ENCODE measurements at regions not wholly inside any gene's neighbourhood (a gene's known extent, or its start where the extent isn't known, plus 50 kb on each side); places are given as distances from the start of the nearest gene placed in this dataset.
"Not testable (repeated sequence)": the region's sequence is repeated elsewhere in the genome, so short reads cannot be mapped to it uniquely, and the experiment has no call there.

DNA sequence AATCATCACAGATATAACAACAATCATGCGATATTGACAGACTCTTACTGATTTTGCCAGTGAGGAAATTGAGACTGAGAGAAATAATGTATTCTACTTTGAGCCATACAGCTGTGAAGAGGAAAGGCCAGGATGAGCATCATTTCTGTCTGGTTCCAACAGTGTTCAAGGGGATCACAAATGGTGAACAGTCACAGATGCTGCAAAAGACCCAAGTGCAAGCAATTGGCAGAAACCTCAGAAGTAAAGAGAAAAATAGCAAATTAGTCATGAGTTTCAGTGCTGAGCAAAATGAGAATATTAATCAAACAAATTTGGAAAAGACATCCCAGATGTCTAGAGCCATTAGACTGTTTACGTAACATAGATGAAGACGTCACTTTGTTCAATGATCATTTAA lies 114.1 kb downstream of the RAB38 start:
- FAIRE-seq, result no peak

DNA sequence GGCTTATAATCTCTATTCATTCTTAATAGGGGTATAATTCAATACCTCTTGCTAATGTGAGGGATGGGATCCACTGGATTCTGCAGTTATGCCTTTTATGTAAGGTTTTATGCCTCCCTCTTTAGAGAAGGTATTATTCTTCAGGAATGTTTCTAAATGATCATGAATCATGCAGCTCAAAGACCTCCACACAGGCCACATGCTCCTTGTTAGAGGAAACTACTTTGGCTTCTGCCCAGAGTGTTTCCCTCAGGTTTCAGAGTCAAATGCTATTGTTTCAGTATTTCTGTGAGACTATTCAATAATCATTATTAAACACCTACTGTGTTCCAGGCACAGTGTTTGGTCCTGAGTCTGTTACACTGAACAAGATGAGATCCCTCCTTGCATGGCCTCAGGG lies 115.9 kb downstream of the RAB38 start:
- no peak for FAIRE-seq

- no peak for FAIRE-seq
Measured at GRCh38 chr11:88051396-88051795, 123.8 kb downstream of the RAB38 start.

DNA sequence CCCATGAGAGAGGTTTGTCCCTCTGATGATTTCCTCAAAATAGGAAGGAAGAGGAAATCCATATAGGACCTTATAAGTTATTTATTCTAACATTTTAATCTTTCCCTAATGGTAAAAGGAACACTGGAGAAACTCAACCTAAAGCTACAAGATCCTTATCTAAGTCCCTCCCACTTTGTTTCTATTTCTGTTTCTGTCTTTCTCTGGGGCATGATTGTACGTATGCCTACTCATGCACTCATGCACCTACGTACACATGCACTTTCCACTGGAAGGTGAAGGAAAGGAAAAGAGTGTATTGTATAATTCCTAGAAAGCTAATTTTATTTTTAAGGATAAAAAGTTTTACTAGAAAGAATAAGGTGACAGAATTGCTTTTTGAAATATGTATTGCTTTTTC lies 125.0 kb downstream of the RAB38 start:
- FAIRE-seq, result no peak

DNA sequence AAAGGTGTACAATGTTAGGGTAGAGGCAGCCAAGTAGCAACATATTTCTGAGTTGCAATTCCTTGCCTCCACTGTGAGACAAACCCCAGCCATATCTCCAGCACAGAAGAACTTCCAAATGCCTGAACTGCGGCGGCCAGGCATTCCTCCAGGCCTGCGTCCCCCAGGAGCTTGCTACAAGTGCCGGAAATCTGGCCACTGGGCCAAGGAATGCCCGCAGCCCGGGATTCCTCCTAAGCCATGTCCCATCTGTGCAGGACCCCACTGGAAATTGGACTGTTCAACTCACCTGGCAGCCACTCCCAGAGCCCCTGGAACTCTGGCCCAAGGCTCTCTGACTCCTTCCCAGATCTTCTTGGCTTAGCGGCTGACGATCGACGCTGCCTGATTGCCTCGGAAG lies 130.0 kb downstream of the RAB38 start:
- not testable (repeated sequence) for FAIRE-seq

GRCh38 chr11:88044658-88045057 lies 130.6 kb downstream of the RAB38 start:
- FAIRE-seq, result not testable (repeated sequence)

DNA sequence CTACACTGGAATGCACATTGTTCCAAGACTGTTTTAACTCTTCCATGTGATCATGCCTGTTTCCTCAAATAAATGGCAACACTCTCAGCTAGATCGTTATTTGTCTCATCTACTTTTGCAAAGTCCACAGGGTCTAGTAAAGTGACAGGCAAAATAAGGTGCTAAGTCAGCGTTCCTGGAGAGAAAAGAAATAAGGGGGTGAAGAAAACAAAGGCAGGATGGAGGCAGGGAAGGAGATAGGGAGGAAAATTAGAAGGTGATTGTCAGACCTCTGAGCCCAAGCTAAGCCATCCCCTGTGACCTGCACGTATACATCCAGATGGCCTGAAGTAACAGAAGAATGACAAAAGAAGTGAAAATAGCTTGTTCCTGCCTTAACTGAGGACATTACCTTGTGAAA lies 132.1 kb downstream of the RAB38 start:
- no peak for FAIRE-seq

GRCh38 chr11:88042647-88043046 lies 132.6 kb downstream of the RAB38 start:
- FAIRE-seq, result no peak

DNA sequence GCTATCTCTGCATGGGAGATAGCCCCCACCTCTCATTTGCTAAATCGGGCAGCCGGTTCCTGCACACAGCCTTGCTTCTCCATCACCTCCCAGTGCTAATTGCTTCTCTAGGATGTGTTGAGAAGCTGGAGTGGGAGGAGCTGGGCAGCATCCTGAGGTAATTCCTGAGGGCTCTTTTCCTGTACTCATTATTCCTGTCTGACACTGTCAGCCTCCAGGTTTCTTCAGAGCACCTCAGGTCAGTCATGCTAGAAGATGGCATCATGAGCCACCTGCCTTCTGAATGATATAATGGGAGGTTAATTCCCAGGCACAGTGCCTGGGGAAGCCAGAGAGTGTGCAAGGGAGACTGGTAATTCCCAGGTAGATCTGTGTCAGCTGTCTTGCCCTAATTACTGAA lies 133.0 kb downstream of the RAB38 start:
- no peak for FAIRE-seq

GRCh38 chr11:88041679-88042078 lies 133.6 kb downstream of the RAB38 start:
- no peak for FAIRE-seq

DNA sequence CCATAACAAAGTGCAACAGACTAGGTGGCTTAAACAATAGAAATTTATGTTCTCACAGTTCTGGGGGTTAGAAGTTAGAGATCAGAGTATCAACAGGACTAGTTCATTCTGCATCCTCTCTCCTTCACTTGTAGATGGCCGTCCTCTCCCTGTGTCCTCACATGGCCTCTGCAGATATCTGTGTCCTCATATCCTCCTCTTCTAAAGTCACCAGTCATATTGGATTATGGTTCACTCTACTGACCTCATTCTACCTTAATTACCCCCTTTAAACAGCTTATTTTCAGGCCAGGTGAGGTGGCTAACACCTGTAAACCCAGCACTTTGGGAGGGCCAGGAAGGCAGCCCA lies 135.1 kb downstream of the RAB38 start:
- FAIRE-seq, result no peak

GRCh38 chr11:88039476-88040147 lies 135.6 kb downstream of the RAB38 start:
- FAIRE-seq, result no peak

GRCh38 chr11:88038063-88038462 lies 137.2 kb downstream of the RAB38 start:
- no peak for FAIRE-seq

GRCh38 chr11:88036701-88037100 lies 138.5 kb downstream of the RAB38 start:
- no peak for FAIRE-seq

DNA sequence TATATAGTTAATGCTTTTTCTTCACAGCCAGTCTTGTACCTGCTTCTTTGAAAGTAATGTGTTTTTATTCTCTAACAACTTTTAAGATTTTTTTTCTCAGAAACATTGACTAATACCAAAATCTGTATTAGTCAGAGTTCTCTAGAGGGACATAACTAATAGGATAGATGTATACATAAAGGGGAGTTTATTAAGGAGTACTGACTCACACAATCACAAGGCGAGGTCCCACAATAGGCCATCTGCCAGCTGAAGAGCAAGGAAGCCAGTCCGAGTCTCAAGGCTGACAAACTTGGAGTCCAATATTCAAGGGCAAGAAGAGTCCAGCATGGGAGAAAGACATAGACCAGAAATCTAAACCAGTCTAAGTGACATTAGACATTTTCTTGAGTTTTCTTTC lies 140.0 kb downstream of the RAB38 start:
- no peak for FAIRE-seq

DNA sequence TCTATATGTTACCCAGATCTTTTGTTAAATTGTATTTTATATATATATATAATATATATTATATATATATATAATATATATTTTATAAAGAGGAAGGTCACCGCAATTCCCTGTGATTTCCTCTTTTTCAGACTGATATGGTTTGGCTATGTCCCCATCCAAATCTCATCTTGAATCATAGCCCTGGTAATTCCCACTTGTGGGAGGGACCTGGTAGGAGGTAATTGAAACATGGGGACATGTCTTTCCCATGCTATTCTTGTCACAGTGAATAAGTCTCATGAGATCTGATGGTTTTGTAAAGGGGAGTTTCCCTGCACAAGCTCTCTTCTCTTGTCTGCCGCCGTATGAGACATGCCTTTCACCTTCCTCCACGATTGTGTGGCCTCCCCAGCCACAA lies 157.6 kb downstream of the RAB38 start:
- FAIRE-seq, result no peak

GRCh38 chr11:88016392-88017170 lies 158.7 kb downstream of the RAB38 start:
- no peak for FAIRE-seq

DNA sequence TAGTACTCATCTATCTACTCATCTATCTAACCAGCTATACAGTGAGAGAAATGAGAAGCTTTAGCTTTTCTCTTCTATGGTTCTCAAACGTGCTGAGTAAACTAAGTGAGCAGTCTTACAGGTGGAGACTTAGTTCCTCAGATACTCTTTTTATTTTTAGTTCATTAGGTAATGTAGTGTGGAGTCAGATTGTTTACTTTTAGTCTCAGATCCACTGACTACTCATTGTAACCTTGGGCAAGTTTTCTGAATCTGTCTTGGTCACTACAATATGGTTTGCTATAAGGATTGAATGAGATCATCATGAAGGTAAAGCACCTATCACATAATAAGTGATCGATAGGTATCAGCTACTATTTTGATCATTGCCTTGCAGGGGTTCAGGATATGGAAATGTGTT lies 160.1 kb downstream of the RAB38 start:
- no peak for FAIRE-seq

GRCh38 chr11:88013508-88014065 lies 161.7 kb downstream of the RAB38 start:
- FAIRE-seq, result no peak

- no peak for FAIRE-seq
Measured at GRCh38 chr11:88012456-88012855, 162.8 kb downstream of the RAB38 start.

- no peak for FAIRE-seq
Measured at GRCh38 chr11:87976009-87976408, 199.2 kb downstream of the RAB38 start.

DNA sequence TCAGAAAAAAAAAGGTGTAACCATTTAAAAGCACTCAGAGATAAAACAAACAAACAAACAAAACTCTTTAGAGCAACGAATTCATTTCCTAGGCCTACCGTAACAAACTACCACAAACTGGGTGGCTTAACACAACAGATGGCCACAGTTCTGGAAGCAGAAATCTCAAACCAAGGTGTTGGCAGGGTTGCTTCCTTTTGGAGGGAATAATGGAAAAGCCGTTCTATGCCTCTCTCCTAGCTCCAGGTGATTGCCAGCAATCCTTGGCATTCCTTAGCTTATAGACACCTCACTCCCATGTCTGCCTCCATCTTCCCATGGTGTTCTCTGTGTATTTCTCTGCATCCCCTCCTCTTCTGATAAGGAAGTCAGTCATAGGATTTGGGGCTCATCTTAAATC lies 200.4 kb downstream of the RAB38 start:
- no peak for FAIRE-seq

- no peak for FAIRE-seq
Measured at GRCh38 chr11:87972133-87972532, 203.1 kb downstream of the RAB38 start.

DNA sequence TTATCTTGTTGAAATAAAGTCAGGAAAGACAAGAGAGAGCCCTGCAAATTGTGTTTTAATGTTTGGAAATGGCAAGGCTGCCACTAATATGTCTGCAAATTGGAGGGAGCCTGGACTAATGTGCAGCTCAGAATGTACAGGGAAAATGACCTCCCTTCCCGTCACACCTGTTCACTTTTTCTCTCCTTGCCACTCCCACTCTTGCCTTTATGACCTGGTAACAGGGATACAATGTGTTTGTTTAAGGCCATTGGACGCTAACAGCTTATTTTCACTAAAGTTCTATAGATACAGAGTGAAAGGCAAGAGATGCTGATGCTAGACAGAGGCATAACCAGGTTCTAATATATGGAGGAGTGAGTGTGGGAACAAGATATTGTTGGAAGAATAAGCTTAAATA lies 203.9 kb downstream of the RAB38 start:
- no peak for FAIRE-seq
